GM12865 (cell line): ENCODE measurements at regions not wholly inside any gene's neighbourhood (a gene's known extent, or its start where the extent isn't known, plus 50 kb on each side); places are given as distances from the start of the nearest gene placed in this dataset.

Experiments used
- DNase-seq: peaks from one replicate; pipeline ENCODE4 v3.0.0; 2010; ENCODE audit warnings: low read depth
- H3K4me3 ChIP-seq: 2 replicates; pipeline ENCODE4 v1.5.1; 2011; ENCODE audit warnings: mild to moderate bottlenecking, low read depth, low read length, control low read depth
- CTCF ChIP-seq: IDR thresholded peaks from 2 replicates; pipeline ENCODE4 v1.5.1; 2011; ENCODE audit warnings: low read length, control low read depth, low read depth, inconsistent platforms; ENCODE audit not compliant: insufficient read depth; ENCODE audit errors: missing control alignments

GRCh38 chr2:225117051-225117716 is 74.9 kb upstream of the DOCK10 start:
- no peak overlapping the region for H3K4me3 ChIP-seq
- no peak for DNase-seq
- TF ChIP-seq CTCF, result no peak

GRCh38 chr2:225114786-225115323 is 72.6 kb upstream of the DOCK10 start:
- H3K4me3 ChIP-seq, result no peak overlapping the region
- TF ChIP-seq CTCF, result no peak
- DNase-seq, result no peak

- TF ChIP-seq CTCF, result no peak
- no peak for DNase-seq
- H3K4me3 ChIP-seq, result no peak overlapping the region
Observed at GRCh38 chr2:225113371-225114015, 71.2 kb upstream of the DOCK10 start.

GRCh38 chr2:225112362-225113126 is 70.3 kb upstream of the DOCK10 start:
- DNase-seq, result peak; percentile 6
- no peak overlapping the region for H3K4me3 ChIP-seq
- no peak for TF ChIP-seq CTCF

GRCh38 chr2:225108805-225109204 is 66.5 kb upstream of the DOCK10 start:
- DNase-seq, result no peak
- no peak for TF ChIP-seq CTCF
- H3K4me3 ChIP-seq, result no peak overlapping the region

- no peak for DNase-seq
- no peak overlapping the region for H3K4me3 ChIP-seq
- TF ChIP-seq CTCF, result no peak
Observed at GRCh38 chr2:225104971-225105370, 62.7 kb upstream of the DOCK10 start.
